Dendritic cell treated with granulocyte-macrophage colony-stimulating factor and Interleukin-4, amounts not matched to agents 40 ng/mL and 50 ng/mL, for 4 days (primary cell): ENCODE measurements at regions not wholly inside any gene's neighbourhood (a gene's known extent, or its start where the extent isn't known, plus 50 kb on each side); places are given as distances from the start of the nearest gene placed in this dataset.
"Not testable (repeated sequence)": the region's sequence is repeated elsewhere in the genome, so short reads cannot be mapped to it uniquely, and the experiment has no call there.

Experiments used
- H3K27ac Mint-ChIP-seq: one replicate; pipeline ENCODE4 v1.8.0; 2022; ENCODE audit warnings: mild to moderate bottlenecking, mixed read lengths
- H3K27me3 Mint-ChIP-seq: one replicate; pipeline ENCODE4 v1.8.0; 2022; ENCODE audit warnings: mild to moderate bottlenecking, mixed read lengths
- H3K36me3 Mint-ChIP-seq: one replicate; pipeline ENCODE4 v1.8.0; 2022; ENCODE audit warnings: low read depth, mixed read lengths
- H3K4me1 Mint-ChIP-seq: one replicate; pipeline ENCODE4 v1.8.0; 2022; ENCODE audit warnings: low read depth, mixed read lengths
- H3K4me3 Mint-ChIP-seq: one replicate; pipeline ENCODE4 v1.8.0; 2022; ENCODE audit warnings: mild to moderate bottlenecking, moderate library complexity, mixed read lengths
- H3K9me3 Mint-ChIP-seq: one replicate; pipeline ENCODE4 v1.8.0; 2022; ENCODE audit warnings: mixed read lengths
- intact Hi-C: fragments of 100-400 bp; cut with micrococcal nuclease; formaldehyde crosslinking; loops from one replicate; pipeline ENCODE4 v1.15.0; 2022

DNA sequence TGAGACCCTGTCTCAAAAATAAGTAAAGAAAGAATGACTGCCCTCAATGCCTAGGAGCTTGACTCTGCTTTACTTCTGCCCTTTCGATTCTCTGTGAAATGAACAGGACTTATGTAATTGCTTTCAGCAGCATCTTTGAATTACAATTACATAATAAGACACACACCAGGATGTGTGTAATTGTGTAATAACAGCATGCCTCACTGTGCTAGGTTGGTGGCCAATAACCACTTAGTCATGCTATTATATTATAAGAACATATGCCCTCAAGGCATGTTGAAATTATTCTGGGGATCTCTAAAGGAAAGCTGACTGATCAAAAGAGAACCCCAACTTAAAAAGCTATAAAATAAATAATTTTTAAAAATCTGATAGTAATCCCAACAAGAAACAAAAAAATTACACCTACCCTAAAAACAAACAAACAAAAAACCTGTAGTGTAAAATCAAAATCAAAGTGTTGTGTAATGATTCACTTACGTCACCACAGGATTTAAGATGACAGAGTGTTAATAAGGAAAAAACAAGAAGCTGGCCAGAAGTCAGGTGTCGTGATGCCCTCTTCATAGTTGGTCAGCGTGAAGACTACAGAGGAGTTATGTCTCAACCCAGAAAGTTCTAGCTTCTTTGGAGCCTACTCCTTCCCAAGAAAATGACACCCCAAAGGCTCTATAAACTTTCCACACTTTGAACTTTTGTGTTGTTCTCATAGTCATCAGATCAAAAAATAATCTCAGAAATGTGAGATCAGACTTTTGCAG, 70.5 kb upstream of the NBPF11 start:
- intact Hi-C loops, H3K4me1 Mint-ChIP-seq, H3K36me3 Mint-ChIP-seq, H3K4me3 Mint-ChIP-seq, H3K27ac Mint-ChIP-seq, H3K9me3 Mint-ChIP-seq, H3K27me3 Mint-ChIP-seq: not testable (repeated sequence)

GRCh38 chr1:148221593-148221992, 69.5 kb upstream of the NBPF11 start:
- H3K36me3 Mint-ChIP-seq, H3K4me3 Mint-ChIP-seq, H3K9me3 Mint-ChIP-seq, H3K27ac Mint-ChIP-seq, H3K27me3 Mint-ChIP-seq, intact Hi-C loops, H3K4me1 Mint-ChIP-seq: not testable (repeated sequence)

DNA sequence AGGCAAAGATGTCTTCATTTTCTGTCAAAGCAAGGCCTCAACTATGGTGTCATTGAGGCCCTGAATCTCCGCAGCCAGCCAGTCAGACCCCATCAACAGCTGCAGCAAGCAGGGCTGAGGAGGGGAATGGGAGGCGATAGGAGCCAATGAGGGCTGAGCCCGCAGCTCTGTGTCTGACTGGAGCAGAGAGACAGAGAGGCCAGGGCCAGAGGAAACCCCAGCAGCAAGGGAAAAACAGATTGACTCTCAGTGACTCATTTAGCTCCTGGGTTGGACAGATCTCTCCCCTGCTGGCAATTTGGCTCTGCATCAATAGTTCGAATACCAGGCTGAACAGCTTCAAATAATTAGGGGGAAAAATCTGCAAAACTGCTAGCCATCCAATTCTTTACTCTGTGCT, 67.1 kb upstream of the NBPF11 start:
- H3K9me3 Mint-ChIP-seq, H3K36me3 Mint-ChIP-seq, H3K27me3 Mint-ChIP-seq, intact Hi-C loops, H3K27ac Mint-ChIP-seq, H3K4me1 Mint-ChIP-seq, H3K4me3 Mint-ChIP-seq: not testable (repeated sequence)

GRCh38 chr1:148211191-148211590, 59.1 kb upstream of the NBPF11 start:
- H3K36me3 Mint-ChIP-seq, intact Hi-C loops, H3K27me3 Mint-ChIP-seq, H3K9me3 Mint-ChIP-seq, H3K4me1 Mint-ChIP-seq, H3K4me3 Mint-ChIP-seq, H3K27ac Mint-ChIP-seq: not testable (repeated sequence)

DNA sequence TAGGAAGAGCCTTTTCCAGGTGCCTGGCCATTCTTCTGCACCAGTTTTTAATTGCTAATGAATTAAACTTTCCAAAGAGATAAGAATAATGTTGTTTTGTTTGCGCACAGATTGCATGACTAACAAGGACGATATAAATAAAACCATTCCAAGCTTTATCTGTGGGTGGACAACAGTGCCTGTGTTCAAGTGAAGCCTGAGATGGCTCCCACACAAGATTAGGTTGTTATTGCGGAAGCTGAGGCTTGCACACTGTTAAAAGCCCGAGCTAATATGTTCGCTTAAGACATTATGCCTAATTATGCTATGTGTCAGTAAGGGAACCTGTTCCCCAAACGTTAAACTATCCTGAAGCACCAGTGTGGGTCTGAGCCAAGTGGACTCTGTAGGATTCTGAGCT, 58.5 kb upstream of the NBPF11 start:
- H3K4me3 Mint-ChIP-seq, H3K27me3 Mint-ChIP-seq, H3K27ac Mint-ChIP-seq, H3K36me3 Mint-ChIP-seq, H3K9me3 Mint-ChIP-seq, H3K4me1 Mint-ChIP-seq, intact Hi-C loops: not testable (repeated sequence)

DNA sequence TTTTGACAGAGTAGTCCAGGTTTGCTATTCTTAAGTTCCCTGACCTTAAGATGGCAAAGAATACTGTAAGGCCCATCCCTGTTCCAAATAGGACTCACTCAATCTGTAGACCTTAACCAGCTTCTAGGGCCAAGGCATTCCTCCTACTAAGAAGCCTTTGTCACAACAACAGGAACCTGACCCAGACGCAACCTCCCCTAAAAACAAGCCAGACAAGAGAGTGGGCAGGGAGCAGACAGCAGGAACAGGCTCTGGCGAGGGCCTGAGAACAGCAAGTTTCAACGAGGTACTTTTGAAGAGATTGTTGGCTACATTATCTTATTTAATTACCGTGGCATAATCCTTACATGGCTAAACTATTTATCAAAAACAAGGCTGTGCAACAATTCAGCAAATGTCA, 58.1 kb upstream of the NBPF11 start:
- H3K27me3 Mint-ChIP-seq, H3K4me1 Mint-ChIP-seq, H3K4me3 Mint-ChIP-seq, H3K9me3 Mint-ChIP-seq, intact Hi-C loops, H3K36me3 Mint-ChIP-seq, H3K27ac Mint-ChIP-seq: not testable (repeated sequence)

- H3K4me3 Mint-ChIP-seq, H3K27ac Mint-ChIP-seq, H3K27me3 Mint-ChIP-seq, H3K36me3 Mint-ChIP-seq, H3K9me3 Mint-ChIP-seq, H3K4me1 Mint-ChIP-seq, intact Hi-C loops: not testable (repeated sequence)
Observed at GRCh38 chr1:148202013-148202412, 49.9 kb upstream of the NBPF11 start.
